Keratinocyte (primary cell): ENCODE measurements at regions not wholly inside any gene's neighbourhood (a gene's known extent, or its start where the extent isn't known, plus 50 kb on each side); places are given as distances from the start of the nearest gene placed in this dataset.

Source experiments
- EZH2 ChIP-seq: IDR thresholded peaks from one replicate; pipeline ENCODE4 v1.6.1; 2012; ENCODE audit warnings: inconsistent platforms, mild to moderate bottlenecking, low read length, moderate library complexity
- TF ChIP-seq, protein P1 (sequence below), 3 experiments: IDR thresholded peaks in 1 of 3; conservative IDR thresholded peaks in 1 of 3; optimal IDR thresholded peaks in 1 of 3; 2 replicates in 2 of 3; 3 replicates in 1 of 3; pipeline versions ENCODE3 to v1.5.1; 2011; ENCODE audit warnings: low read length in 3 of 3, mild to moderate bottlenecking in 3 of 3, moderate library complexity in 2 of 3, control low read depth in 1 of 3, inconsistent platforms in 1 of 3; ENCODE audit not compliant: insufficient read depth in 2 of 3; ENCODE audit errors: extremely low read depth in 1 of 3

- TF ChIP-seq, protein P1, sequence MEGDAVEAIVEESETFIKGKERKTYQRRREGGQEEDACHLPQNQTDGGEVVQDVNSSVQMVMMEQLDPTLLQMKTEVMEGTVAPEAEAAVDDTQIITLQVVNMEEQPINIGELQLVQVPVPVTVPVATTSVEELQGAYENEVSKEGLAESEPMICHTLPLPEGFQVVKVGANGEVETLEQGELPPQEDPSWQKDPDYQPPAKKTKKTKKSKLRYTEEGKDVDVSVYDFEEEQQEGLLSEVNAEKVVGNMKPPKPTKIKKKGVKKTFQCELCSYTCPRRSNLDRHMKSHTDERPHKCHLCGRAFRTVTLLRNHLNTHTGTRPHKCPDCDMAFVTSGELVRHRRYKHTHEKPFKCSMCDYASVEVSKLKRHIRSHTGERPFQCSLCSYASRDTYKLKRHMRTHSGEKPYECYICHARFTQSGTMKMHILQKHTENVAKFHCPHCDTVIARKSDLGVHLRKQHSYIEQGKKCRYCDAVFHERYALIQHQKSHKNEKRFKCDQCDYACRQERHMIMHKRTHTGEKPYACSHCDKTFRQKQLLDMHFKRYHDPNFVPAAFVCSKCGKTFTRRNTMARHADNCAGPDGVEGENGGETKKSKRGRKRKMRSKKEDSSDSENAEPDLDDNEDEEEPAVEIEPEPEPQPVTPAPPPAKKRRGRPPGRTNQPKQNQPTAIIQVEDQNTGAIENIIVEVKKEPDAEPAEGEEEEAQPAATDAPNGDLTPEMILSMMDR (optimal IDR thresholded peaks at IDR 0.05 in 1 of 3, IDR thresholded peaks at IDR 0.05 in 1 of 3, conservative IDR thresholded peaks at IDR 0.05 in 1 of 3; ENCODE audit: extremely low read depth in 1 of 3, insufficient read depth in 2 of 3, low read length in 3 of 3) = no peak
- TF ChIP-seq EZH2 = no peak
These were observed 101.3 kb upstream of the IGFBP3 start for GRCh38 chr7:46022397-46022796.
